ENCODE measurements at regions not wholly inside any gene's neighbourhood (a gene's known extent, or its start where the extent isn't known, plus 50 kb on each side); places are given as distances from the start of the nearest gene placed in this dataset.

DNA sequence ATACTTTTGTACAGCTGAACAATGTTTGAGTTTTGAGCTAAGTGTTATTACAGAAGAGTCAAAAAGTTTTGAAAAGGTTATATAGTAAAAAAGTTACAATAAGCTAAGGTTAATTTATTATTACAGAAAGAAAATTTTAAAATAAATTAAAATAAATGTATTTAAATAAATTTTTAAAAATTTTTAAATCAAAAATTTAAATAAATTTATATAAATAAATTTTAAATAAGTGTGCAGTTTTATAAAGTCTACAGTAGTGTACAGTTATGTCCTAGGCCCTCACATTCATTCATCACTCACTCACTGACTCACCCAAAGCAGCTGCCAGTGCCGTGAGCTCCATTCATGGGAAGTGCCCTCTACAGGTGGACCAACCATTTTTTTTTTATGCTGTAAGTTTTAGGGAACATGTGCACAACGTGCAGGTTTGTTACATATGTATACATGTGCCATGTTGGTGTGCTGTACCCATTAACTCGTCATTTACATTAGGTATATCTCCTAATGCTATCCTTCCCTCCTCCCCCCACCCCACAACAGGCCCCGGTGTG, 462.9 kb upstream of the ZMIZ1 start:
- TF ChIP-seq YY1 (IDR thresholded peaks at IDR 0.05; ENCODE audit: low read depth) (no peak), TEAD4 (IDR thresholded peaks at IDR 0.05) (no peak), RAD21 (IDR thresholded peaks at IDR 0.05; ENCODE audit: low read depth) (peak; percentile 48; the same call in 1 of the 2 replicates)

DNA sequence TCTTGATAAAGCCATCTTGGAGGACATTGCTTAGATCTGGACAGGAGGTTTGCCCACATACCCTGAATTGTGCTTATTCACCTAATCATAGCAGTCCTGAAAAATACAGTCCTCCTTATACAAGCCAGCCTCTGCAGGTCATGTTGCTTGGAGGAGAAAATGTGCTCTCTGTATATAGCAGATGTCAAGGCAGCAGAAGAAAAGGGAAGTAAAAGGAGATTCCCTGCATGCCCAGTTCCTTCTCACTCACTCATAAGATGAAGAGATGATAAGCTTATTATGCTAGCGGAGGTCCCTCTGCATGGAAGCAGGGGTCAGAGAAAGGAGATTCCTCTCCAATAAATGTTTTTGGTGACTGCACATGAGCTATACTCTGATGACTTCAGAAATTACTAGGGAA, 458.8 kb upstream of the ZMIZ1 start:
- TF ChIP-seq FOXM1 (IDR thresholded peaks at IDR 0.05; ENCODE audit: borderline replicate concordance, low read depth) (no peak), CEBPB (IDR thresholded peaks at IDR 0.05) (no peak), RAD21 (IDR thresholded peaks at IDR 0.05; ENCODE audit: low read depth) (no peak), TEAD4 (IDR thresholded peaks at IDR 0.05) (no peak), EGR1 (IDR thresholded peaks at IDR 0.05) (no peak), YY1 (IDR thresholded peaks at IDR 0.05; ENCODE audit: low read depth) (no peak)

DNA sequence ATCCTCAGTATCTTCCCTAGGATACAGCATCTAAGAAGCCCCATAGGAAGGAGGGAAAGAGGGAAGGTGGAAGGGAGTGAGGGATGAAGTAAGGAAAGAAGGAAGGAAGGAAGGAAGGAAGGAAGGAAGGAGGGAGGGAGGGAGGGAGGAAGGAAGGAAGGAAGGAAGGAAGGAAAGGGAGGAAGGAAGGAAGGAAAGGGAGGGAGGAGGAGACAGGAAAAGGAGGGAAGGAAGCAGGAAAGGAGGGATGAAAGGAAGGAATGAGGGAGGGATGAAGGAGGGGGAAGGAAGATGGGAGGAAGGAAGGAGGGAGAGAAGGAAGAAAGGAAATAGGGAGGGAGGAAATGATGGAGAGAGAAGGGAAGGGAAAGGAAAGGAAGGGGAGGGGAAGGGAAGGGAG, 455.6 kb upstream of the ZMIZ1 start:
- TF ChIP-seq FOXM1 (IDR thresholded peaks at IDR 0.05; ENCODE audit: borderline replicate concordance, low read depth) (no peak), TCF12 (IDR thresholded peaks at IDR 0.05; ENCODE audit: low read depth) (no peak), USF1 (IDR thresholded peaks at IDR 0.05) (no peak), RAD21 (IDR thresholded peaks at IDR 0.05; ENCODE audit: low read depth) (no peak), NFIC (IDR thresholded peaks at IDR 0.05) (no peak), TEAD4 (IDR thresholded peaks at IDR 0.05) (no peak), EGR1 (IDR thresholded peaks at IDR 0.05) (no peak), CEBPB (IDR thresholded peaks at IDR 0.05) (no peak), EP300 (IDR thresholded peaks at IDR 0.05; ENCODE audit: borderline replicate concordance) (no peak), ZBTB7A (IDR thresholded peaks at IDR 0.05; ENCODE audit: low read depth) (no peak), CREB1 (IDR thresholded peaks at IDR 0.05; ENCODE audit: low read depth) (no peak), MAX (IDR thresholded peaks at IDR 0.05) (no peak), YY1 (IDR thresholded peaks at IDR 0.05; ENCODE audit: low read depth) (no peak), TAF1 (IDR thresholded peaks at IDR 0.05; ENCODE audit: low read depth) (no peak)
- TF ChIP-seq, protein P1, sequence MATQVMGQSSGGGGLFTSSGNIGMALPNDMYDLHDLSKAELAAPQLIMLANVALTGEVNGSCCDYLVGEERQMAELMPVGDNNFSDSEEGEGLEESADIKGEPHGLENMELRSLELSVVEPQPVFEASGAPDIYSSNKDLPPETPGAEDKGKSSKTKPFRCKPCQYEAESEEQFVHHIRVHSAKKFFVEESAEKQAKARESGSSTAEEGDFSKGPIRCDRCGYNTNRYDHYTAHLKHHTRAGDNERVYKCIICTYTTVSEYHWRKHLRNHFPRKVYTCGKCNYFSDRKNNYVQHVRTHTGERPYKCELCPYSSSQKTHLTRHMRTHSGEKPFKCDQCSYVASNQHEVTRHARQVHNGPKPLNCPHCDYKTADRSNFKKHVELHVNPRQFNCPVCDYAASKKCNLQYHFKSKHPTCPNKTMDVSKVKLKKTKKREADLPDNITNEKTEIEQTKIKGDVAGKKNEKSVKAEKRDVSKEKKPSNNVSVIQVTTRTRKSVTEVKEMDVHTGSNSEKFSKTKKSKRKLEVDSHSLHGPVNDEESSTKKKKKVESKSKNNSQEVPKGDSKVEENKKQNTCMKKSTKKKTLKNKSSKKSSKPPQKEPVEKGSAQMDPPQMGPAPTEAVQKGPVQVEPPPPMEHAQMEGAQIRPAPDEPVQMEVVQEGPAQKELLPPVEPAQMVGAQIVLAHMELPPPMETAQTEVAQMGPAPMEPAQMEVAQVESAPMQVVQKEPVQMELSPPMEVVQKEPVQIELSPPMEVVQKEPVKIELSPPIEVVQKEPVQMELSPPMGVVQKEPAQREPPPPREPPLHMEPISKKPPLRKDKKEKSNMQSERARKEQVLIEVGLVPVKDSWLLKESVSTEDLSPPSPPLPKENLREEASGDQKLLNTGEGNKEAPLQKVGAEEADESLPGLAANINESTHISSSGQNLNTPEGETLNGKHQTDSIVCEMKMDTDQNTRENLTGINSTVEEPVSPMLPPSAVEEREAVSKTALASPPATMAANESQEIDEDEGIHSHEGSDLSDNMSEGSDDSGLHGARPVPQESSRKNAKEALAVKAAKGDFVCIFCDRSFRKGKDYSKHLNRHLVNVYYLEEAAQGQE (IDR thresholded peaks at IDR 0.05; ENCODE audit: low read depth), result no peak

DNA sequence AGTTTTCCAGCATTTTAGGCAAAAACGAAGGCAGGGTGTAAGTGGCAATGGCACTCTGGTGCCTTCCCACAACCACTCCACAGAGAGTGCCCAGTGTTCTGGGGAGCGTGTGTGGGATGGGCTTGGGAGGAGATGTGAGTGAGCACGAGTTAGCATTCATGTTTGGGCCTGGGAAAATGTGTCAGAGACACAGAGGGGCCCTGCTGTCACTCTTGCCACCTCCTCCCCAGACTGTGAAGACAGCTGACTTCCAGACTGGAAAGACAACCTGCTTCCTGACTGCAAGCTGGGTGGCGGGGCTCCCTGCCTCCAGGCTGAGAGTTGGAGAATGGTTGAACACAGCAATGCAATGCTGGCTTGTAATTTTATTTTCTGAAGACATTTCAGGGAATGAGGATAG, 454.5 kb upstream of the ZMIZ1 start:
- TF ChIP-seq FOXM1 (IDR thresholded peaks at IDR 0.05; ENCODE audit: borderline replicate concordance, low read depth) (no peak), YY1 (IDR thresholded peaks at IDR 0.05; ENCODE audit: low read depth) (no peak), TCF12 (IDR thresholded peaks at IDR 0.05; ENCODE audit: low read depth) (no peak), MAX (IDR thresholded peaks at IDR 0.05) (no peak), EGR1 (IDR thresholded peaks at IDR 0.05) (no peak), EP300 (IDR thresholded peaks at IDR 0.05; ENCODE audit: borderline replicate concordance) (no peak), USF1 (IDR thresholded peaks at IDR 0.05) (no peak), RAD21 (IDR thresholded peaks at IDR 0.05; ENCODE audit: low read depth) (no peak), NFIC (IDR thresholded peaks at IDR 0.05) (no peak), CREB1 (IDR thresholded peaks at IDR 0.05; ENCODE audit: low read depth) (no peak), ZBTB7A (IDR thresholded peaks at IDR 0.05; ENCODE audit: low read depth) (no peak), TEAD4 (IDR thresholded peaks at IDR 0.05) (no peak), CEBPB (IDR thresholded peaks at IDR 0.05) (no peak), TAF1 (IDR thresholded peaks at IDR 0.05; ENCODE audit: low read depth) (no peak)
- TF ChIP-seq, protein P1 (IDR thresholded peaks at IDR 0.05; ENCODE audit: low read depth), result no peak

DNA sequence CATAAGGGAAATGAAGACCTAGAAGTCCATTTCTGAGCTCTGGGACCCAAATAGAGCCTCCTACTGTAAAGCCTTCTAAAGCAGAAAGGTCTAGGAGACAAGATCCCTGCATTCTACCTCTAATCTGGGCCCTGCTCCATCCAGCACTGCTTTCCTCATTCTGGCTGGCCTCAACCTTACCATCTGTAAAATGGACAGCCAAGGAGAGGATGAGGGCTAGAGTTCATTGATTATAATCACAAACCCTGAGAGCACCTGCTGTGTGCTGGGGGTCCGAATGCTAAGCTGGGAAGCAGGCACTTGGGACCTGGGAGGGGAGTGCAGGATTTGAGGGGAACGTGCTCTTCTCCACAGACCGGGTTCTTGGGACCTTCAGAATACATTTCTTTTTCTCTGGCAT, 454.0 kb upstream of the ZMIZ1 start:
- TF ChIP-seq CREB1 (IDR thresholded peaks at IDR 0.05; ENCODE audit: low read depth), result no peak
- TF ChIP-seq ZBTB7A (IDR thresholded peaks at IDR 0.05; ENCODE audit: low read depth), result no peak
- TF ChIP-seq TEAD4 (IDR thresholded peaks at IDR 0.05), result no peak
- no peak for TF ChIP-seq MAX (IDR thresholded peaks at IDR 0.05)
- TF ChIP-seq EGR1 (IDR thresholded peaks at IDR 0.05), result no peak
- TF ChIP-seq, protein P1 (IDR thresholded peaks at IDR 0.05; ENCODE audit: low read depth), result no peak
- TF ChIP-seq NFIC (IDR thresholded peaks at IDR 0.05), result no peak
- TF ChIP-seq TCF12 (IDR thresholded peaks at IDR 0.05; ENCODE audit: low read depth), result no peak

All from Ishikawa (cell line).